ENCODE measurements at regions not wholly inside any gene's neighbourhood (a gene's known extent, or its start where the extent isn't known, plus 50 kb on each side); places are given as distances from the start of the nearest gene placed in this dataset.

GRCh38 chr5:30930736-30931135 is 262.8 kb upstream of the CDH6 start:
- TF ChIP-seq, protein P1, sequence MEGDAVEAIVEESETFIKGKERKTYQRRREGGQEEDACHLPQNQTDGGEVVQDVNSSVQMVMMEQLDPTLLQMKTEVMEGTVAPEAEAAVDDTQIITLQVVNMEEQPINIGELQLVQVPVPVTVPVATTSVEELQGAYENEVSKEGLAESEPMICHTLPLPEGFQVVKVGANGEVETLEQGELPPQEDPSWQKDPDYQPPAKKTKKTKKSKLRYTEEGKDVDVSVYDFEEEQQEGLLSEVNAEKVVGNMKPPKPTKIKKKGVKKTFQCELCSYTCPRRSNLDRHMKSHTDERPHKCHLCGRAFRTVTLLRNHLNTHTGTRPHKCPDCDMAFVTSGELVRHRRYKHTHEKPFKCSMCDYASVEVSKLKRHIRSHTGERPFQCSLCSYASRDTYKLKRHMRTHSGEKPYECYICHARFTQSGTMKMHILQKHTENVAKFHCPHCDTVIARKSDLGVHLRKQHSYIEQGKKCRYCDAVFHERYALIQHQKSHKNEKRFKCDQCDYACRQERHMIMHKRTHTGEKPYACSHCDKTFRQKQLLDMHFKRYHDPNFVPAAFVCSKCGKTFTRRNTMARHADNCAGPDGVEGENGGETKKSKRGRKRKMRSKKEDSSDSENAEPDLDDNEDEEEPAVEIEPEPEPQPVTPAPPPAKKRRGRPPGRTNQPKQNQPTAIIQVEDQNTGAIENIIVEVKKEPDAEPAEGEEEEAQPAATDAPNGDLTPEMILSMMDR (IDR thresholded peaks at IDR 0.05) = no peak
- TF ChIP-seq POLR2A (IDR thresholded peaks at IDR 0.05) (no peak), POLR2AphosphoS5 (IDR thresholded peaks at IDR 0.05) (no peak)
